GM21515 (cell line): ENCODE measurements at regions not wholly inside any gene's neighbourhood (a gene's known extent, or its start where the extent isn't known, plus 50 kb on each side); places are given as distances from the start of the nearest gene placed in this dataset.
"Not testable (repeated sequence)": the region's sequence is repeated elsewhere in the genome, so short reads cannot be mapped to it uniquely, and the experiment has no call there.

ENCODE experiments used
- ATAC-seq: cut with Tn5 transposase; IDR thresholded peaks from one replicate; pipeline ENCODE4 v1.9.1; 2021; ENCODE audit not compliant: unreplicated experiment

DNA sequence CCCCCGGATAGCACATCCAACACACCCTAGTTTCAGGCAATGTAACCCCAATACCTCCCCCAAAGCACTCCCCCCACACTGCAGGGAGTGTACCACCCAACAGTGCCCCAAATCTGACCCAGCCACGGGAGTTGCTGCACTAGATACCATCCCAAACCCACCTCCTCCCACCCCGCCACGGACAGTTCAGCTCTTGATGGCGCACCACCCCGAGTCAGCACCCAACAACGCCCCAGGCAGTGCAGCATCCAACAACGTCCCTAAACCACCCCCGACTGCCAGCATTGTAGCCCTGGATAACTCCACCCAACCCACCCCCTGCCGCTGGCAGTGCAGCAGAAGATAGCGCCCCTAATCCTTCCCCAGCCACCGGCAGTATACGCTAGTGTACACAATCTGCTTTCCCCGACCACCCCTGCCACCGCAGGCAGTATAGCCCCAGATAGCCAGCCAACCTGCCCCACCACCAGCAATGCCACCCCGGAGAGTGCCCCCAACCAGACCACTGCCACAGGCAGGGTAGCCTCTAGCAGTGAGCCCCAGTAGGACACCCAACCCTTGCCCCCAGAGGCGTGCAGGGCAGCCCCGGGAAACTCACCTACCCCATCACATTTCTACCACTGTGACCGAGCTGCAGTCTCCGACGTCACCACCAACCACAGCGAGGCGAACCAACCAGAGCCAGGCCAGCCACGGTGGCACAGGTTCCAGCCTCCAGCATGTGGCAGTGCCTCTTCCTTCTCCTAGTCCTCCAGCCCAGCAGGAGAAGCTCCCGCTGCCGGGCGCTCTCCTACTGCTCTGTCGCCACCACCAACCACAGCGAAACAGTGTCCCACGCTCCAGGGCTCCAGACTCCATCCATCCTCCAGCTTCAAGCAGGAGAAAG, 178.1 kb downstream of the POTEB3 start:
- no peak for ATAC-seq

DNA sequence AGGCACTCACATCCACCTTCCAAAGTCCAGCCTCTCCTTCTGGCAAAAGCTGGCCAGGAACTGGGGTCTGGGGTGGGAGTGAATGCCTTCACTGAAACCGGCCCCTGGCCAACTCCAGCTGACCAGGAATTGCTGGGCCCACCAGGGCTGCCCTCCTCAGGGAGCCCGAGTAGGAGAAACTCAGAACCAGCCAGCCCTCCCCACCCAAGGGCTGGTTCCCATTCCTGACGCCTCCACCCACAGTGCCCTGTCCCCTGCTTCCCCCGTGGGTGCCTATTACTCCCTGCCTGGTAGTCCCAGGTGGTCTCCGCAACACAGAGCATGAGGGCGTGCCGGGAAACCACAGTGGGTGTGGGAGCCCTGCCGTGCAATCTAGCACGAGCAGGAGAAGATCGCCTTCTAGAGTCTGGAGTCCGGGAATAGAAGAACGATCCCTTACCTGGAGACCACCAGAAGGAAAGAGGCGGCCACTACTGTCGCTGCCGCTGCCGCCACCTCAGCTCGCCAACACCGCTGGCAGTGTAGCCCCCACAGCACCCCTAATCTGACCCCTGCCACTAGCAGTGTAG, 178.8 kb downstream of the POTEB3 start:
- ATAC-seq: no peak

DNA sequence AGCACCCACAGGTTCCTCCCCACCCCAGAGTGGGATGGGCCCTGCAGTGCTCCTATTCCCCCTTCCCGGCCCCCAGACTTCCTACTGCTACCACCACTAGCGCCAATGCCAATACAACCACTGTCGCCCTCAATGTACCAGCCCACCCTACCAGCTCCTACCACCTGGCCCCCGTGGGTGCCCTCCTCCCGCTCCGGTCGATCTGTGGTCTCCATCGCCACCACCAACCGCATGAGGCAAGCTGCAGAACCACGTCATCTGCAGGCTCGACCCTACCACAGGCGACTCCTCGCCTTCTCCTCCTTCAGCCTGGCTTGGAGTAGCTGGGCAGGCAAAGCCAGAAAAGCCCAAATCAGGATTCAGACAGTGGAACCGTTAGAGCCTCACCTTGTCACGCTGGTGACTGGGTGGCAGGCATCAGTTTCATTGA, 179.3 kb downstream of the POTEB3 start:
- ATAC-seq: no peak

DNA sequence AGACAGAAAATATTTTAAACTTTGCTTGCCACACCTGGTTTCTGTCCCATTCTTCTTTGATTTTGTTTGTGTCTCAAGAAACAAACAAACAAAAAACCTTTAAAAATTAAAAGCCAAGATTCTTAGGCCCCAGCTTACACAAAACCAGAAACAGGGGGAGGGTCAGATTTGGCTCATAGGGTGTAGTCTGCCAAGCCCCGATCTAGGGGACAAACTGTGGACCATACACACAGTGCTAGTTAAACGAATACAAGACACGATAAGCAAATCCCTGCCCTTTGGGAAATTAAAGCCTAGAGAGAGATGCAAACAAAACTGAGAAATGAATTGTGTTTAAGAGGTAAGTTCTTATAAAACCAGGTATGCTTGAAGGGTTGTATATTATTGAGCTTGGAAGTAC, 181.7 kb downstream of the POTEB3 start:
- not testable (repeated sequence) for ATAC-seq

DNA sequence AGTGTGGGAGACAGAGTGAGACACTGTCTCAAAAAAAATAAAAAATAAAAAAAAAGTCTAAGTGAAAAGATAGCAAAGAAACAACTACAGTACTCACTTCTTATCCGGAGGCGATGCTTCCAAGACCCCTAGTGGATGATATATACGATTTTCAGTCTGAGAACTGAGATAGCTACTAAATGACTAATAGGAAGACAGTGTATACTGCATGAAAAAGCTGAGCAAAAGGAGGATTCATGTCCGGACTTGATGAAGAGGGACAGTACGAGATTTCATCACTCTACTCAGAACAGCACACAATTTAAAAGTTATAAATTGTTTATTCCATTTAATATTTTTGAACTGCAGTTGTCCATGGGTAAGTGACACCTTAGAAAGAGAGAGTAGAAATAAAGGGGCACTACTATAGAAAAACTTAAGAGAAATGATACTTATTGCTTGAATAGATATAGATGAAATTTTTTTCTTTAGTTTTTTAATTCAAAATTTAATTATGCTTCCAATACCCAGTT, 190.7 kb downstream of the POTEB3 start:
- not testable (repeated sequence) for ATAC-seq
